GM20000 (cell line): ENCODE measurements at regions not wholly inside any gene's neighbourhood (a gene's known extent, or its start where the extent isn't known, plus 50 kb on each side); places are given as distances from the start of the nearest gene placed in this dataset.

Experiments
- DNase-seq: peaks from one replicate; pipeline ENCODE4 v3.0.0; 2012; ENCODE audit warnings: low spot score
- TF ChIP-seq, protein P1 (sequence below): IDR thresholded peaks from 2 replicates; pipeline ENCODE4 v1.5.1; 2012; ENCODE audit warnings: mild to moderate bottlenecking, control low read depth; ENCODE audit errors: extremely low read depth, missing control alignments

DNA sequence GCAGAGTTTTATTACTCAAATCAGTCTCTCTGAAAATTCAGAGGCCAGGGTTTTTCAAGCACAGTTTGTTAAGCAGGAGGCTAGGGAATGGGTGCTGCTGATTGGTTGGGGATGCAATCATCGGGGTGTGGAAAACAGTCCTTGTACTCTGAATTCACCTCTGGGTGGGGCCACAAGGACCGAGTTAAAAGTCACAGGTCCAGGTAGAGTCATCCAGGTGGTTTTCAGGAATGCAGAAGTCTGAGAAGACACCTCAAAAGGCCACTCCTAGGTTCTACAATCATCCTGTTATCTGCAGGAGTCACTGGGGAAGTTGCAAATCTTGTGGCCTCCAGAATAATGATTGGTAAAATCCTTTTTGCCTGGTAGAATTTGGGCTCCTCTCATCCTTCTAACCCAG, 371.2 kb upstream of the SULF2 start:
- no peak for DNase-seq
- TF ChIP-seq, protein P1, sequence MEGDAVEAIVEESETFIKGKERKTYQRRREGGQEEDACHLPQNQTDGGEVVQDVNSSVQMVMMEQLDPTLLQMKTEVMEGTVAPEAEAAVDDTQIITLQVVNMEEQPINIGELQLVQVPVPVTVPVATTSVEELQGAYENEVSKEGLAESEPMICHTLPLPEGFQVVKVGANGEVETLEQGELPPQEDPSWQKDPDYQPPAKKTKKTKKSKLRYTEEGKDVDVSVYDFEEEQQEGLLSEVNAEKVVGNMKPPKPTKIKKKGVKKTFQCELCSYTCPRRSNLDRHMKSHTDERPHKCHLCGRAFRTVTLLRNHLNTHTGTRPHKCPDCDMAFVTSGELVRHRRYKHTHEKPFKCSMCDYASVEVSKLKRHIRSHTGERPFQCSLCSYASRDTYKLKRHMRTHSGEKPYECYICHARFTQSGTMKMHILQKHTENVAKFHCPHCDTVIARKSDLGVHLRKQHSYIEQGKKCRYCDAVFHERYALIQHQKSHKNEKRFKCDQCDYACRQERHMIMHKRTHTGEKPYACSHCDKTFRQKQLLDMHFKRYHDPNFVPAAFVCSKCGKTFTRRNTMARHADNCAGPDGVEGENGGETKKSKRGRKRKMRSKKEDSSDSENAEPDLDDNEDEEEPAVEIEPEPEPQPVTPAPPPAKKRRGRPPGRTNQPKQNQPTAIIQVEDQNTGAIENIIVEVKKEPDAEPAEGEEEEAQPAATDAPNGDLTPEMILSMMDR = no peak

DNA sequence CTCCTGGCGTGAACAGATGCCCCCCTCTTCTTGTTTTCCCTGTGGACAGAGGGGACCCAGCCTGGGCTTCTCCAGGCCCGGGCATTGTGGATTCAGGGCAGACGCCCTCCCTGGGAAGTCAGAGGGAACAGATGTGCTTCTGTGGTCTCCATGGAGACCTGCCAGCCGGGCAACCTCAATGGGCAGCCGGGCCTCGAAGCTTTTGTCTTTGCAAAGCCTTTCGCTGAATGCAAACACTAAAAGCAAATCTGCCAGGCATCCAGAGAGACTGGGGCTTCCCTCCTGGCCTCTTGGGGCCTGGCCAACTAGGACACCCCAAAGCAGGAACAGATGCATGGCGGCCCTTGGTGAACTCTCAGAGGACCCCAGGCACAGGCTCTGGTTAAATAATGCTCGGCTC, 370.0 kb upstream of the SULF2 start:
- DNase-seq = no peak
- TF ChIP-seq, protein P1 = no peak

DNA sequence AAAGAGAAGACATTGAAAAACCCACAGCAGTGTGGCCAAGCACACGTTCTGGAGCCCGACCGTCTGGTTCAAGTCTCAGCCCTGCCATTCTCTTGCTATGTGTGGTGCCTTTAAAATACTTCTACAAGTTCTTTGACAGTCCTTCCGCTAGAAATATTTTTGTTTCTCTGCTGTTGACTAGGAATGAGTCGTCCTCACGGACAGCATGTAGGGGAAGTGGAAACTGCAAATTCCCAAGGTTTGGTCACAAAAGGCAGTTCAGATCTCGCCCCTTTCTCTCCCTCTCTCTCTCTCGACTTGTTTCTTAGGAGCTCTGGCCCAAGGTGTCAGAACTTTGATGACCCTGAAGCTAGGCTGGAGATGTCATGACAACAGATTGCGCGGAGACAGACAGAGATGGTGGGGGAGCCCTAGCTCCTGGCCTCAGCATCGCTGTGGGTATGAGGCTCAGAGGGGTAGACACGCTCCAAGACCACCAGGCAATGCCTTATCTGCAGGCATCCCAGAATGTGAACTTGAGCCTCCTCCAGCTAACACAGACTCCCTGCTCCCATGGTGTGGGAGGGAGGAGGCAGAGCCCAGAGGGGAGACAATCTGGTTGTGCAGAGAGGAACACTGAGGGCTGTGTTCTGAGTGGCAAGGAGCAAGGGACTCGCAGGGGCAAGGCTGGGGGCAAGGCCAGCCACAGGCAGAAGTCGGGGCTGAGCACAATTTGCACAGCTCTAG, 368.9 kb upstream of the SULF2 start:
- DNase-seq = no peak
- TF ChIP-seq, protein P1 = no peak

DNA sequence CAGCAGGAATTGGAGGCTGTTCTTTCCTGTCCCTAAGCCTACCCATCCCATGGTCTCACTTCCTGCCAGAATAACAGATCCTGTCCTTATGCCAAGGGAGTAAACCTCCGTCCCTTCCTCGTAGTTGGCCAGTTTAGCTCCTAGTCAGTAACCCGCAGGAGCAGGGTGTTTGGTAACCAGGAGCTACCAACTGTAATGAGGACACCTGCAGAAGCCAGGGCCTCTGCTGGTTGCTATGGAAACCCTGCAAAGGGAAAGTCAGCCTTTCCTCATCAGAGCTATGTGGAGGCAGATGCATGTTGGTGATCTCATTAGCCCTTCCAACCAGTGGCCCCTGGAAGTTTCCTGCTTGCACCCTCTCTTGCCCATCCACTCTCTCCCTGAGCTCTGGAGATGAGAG, 368.2 kb upstream of the SULF2 start:
- DNase-seq = no peak
- TF ChIP-seq, protein P1 = no peak

DNA sequence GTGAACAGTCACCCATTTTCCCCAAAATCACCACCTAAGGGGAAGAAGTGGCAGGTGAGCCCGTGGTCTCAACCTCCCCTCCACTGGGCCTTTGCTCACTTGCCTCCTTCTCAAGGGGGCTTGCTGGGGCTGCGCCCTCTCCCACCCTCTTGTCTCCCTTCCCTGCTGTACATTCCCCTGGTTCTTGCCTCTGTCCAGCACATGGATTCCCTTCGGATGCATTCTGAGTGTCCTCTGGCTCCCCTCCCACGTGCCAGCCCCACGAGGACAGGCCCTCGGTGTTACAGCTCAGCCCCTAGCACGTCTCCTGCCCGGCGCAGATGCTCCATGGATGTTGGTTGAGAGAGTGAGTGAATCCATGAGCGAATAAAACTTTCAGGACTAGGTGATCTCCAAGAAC, 367.8 kb upstream of the SULF2 start:
- DNase-seq = no peak

DNA sequence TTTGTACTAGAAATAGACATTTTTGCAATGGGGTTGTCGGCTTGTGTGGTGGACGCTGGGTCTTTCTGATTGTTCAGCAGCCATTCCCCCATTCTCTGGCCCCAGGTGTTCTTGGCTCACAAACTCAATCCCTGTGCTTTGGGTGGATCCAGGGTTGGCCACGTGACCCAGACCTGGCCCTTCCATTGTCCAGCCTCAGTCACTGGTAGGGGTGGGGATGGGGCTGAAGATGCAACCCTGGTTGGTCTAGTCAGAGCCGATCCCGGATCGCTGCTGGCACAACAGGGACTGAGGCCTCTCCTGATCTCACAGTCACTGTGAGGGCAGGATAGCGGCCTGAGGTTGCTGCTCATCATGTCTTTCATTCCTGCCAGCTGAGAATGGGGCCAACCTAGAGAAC, 365.3 kb upstream of the SULF2 start:
- TF ChIP-seq, protein P1 = no peak
- no peak for DNase-seq

More for the DNA sequence above, 367.8 kb upstream of the SULF2 start:
- TF ChIP-seq, protein P1 = no peak

DNA sequence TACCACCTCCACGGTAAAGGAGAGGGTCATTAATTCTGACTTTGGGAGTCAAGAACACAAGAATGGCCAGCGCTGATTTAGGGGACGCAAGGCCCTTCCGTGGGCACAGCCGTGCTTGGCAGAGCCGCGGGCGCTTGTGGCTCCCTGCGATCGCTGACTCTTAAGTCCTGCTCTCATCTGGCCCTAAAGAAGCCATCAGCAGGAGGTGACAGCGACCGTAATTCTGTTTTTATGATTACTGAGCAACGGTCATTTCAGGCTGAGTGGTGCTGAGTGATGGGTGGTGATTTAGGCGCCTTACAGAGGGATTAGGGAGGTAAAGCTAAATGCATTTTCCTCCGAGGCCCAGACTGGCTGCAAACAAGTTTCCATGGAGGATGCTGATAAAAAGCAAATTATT, 364.6 kb upstream of the SULF2 start:
- no peak for DNase-seq
- TF ChIP-seq, protein P1 = no peak
